ENCODE measurements at regions not wholly inside any gene's neighbourhood (a gene's known extent, or its start where the extent isn't known, plus 50 kb on each side); places are given as distances from the start of the nearest gene placed in this dataset.
"Not testable (repeated sequence)": the region's sequence is repeated elsewhere in the genome, so short reads cannot be mapped to it uniquely, and the experiment has no call there.

- Mint-ChIP-seq H3K27me3 (no peaks in the 10 kb centered on the region), H3K4me3 (no peak overlapping the region), H3K36me3 (no peaks in the 10 kb centered on the region), H3K9me3 (peaks cover 0 to 19% (median 3%) of the 10 kb centered on the region in 11 donors), H3K4me1 (no peaks in the 10 kb centered on the region), H3K27ac (no peak overlapping the region)
- CTCF ChIA-PET: no interaction called here
- no peak for ATAC-seq
- H3K9me3 ChIP-seq (ENCODE audit: control insufficient read depth in 2 of 3, low read length in 3 of 3): no peaks in the 10 kb centered on the region
- no peaks in the 10 kb centered on the region for H3K4me1 ChIP-seq (ENCODE audit: control insufficient read depth in 2 of 2, insufficient read depth in 2 of 2, low read length in 2 of 2)
- H3K27me3 ChIP-seq (ENCODE audit: control insufficient read depth in 2 of 2, insufficient read depth in 2 of 2, low read length in 2 of 2): no peaks in the 10 kb centered on the region
- H3K4me3 ChIP-seq (ENCODE audit: low read length): no peak overlapping the region
- no peak for DNase-seq
- no peak overlapping the region for H3K27ac ChIP-seq (ENCODE audit: low read depth, low read length)
- intact Hi-C loops (cut with micrococcal nuclease): no loop called here
- H3K36me3 ChIP-seq (ENCODE audit: control insufficient read depth in 2 of 3, insufficient read depth in 3 of 3, low read length in 3 of 3): no peaks in the 10 kb centered on the region
- POLR2A ChIA-PET: no interaction called here
These were observed 966.7 kb downstream of the SLC6A15 start for GRCh38 chr12:83945871-83946270.

GRCh38 chr12:83939718-83940117 is 972.9 kb downstream of the SLC6A15 start:
- ATAC-seq (no peak), DNase-seq (no peak)
- Mint-ChIP-seq H3K9me3 (peaks cover 0 to 5% (median 0%) of the 10 kb centered on the region in 11 donors), H3K4me1 (no peaks in the 10 kb centered on the region), H3K36me3 (no peaks in the 10 kb centered on the region), H3K4me3 (no peak overlapping the region), H3K27me3 (no peaks in the 10 kb centered on the region), H3K27ac (no peak overlapping the region)
- H3K36me3 ChIP-seq (ENCODE audit: control insufficient read depth in 2 of 3, insufficient read depth in 3 of 3, low read length in 3 of 3): no peaks in the 10 kb centered on the region
- H3K4me1 ChIP-seq (ENCODE audit: control insufficient read depth in 2 of 2, insufficient read depth in 2 of 2, low read length in 2 of 2): no peaks in the 10 kb centered on the region
- intact Hi-C loops (cut with micrococcal nuclease): no loop called here
- H3K4me3 ChIP-seq (ENCODE audit: low read length): no peak overlapping the region
- no peaks in the 10 kb centered on the region for H3K9me3 ChIP-seq (ENCODE audit: control insufficient read depth in 2 of 3, low read length in 3 of 3)
- H3K27me3 ChIP-seq (ENCODE audit: control insufficient read depth in 2 of 2, insufficient read depth in 2 of 2, low read length in 2 of 2): no peaks in the 10 kb centered on the region
- ChIA-PET CTCF (no interaction called here), POLR2A (no interaction called here)
- no peak overlapping the region for H3K27ac ChIP-seq (ENCODE audit: low read depth, low read length)

- ChIA-PET POLR2A (no interaction called here), CTCF (no interaction called here)
- Mint-ChIP-seq H3K9me3 (peaks cover 0 to 21% (median 0%) of the 10 kb centered on the region in 11 donors), H3K27me3 (no peaks in the 10 kb centered on the region), H3K27ac (no peak overlapping the region), H3K36me3 (no peaks in the 10 kb centered on the region), H3K4me1 (no peaks in the 10 kb centered on the region), H3K4me3 (no peak overlapping the region)
- no peaks in the 10 kb centered on the region for H3K4me1 ChIP-seq (ENCODE audit: control insufficient read depth in 2 of 2, insufficient read depth in 2 of 2, low read length in 2 of 2)
- no peaks in the 10 kb centered on the region for H3K27me3 ChIP-seq (ENCODE audit: control insufficient read depth in 2 of 2, insufficient read depth in 2 of 2, low read length in 2 of 2)
- ATAC-seq (no peak), DNase-seq (no peak)
- H3K36me3 ChIP-seq (ENCODE audit: control insufficient read depth in 2 of 3, insufficient read depth in 3 of 3, low read length in 3 of 3): no peaks in the 10 kb centered on the region
- no peak overlapping the region for H3K4me3 ChIP-seq (ENCODE audit: low read length)
- intact Hi-C loops (cut with micrococcal nuclease): no loop called here
- no peaks in the 10 kb centered on the region for H3K9me3 ChIP-seq (ENCODE audit: control insufficient read depth in 2 of 3, low read length in 3 of 3)
- no peak overlapping the region for H3K27ac ChIP-seq (ENCODE audit: low read depth, low read length)
These were observed 979.0 kb downstream of the SLC6A15 start for GRCh38 chr12:83933615-83934014.

- POLR2A ChIA-PET: no interaction called here
These were observed 980.6 kb downstream of the SLC6A15 start for GRCh38 chr12:83932011-83932410.

GRCh38 chr12:83931451-83931850 is 981.1 kb downstream of the SLC6A15 start:
- Mint-ChIP-seq H3K27me3 (no peaks in the 10 kb centered on the region), H3K27ac (no peak overlapping the region), H3K9me3 (peaks cover 0 to 21% (median 0%) of the 10 kb centered on the region in 11 donors), H3K36me3 (no peaks in the 10 kb centered on the region), H3K4me3 (no peak overlapping the region), H3K4me1 (no peaks in the 10 kb centered on the region)
- no peaks in the 10 kb centered on the region for H3K9me3 ChIP-seq (ENCODE audit: control insufficient read depth in 2 of 3, low read length in 3 of 3)
- H3K27ac ChIP-seq (ENCODE audit: low read depth, low read length): no peak overlapping the region
- H3K4me3 ChIP-seq (ENCODE audit: low read length): no peak overlapping the region
- ChIA-PET CTCF (no interaction called here), POLR2A (no interaction called here)
- H3K4me1 ChIP-seq (ENCODE audit: control insufficient read depth in 2 of 2, insufficient read depth in 2 of 2, low read length in 2 of 2): no peaks in the 10 kb centered on the region
- no peaks in the 10 kb centered on the region for H3K36me3 ChIP-seq (ENCODE audit: control insufficient read depth in 2 of 3, insufficient read depth in 3 of 3, low read length in 3 of 3)
- ATAC-seq: no peak
- DNase-seq: no peak
- H3K27me3 ChIP-seq (ENCODE audit: control insufficient read depth in 2 of 2, insufficient read depth in 2 of 2, low read length in 2 of 2): no peaks in the 10 kb centered on the region
- intact Hi-C loops (cut with micrococcal nuclease): no loop called here

More at GRCh38 chr12:83932011-83932410, 980.6 kb downstream of the SLC6A15 start:
- ATAC-seq: no peak
- H3K27ac ChIP-seq (ENCODE audit: low read depth, low read length): no peak overlapping the region
- Mint-ChIP-seq H3K36me3 (no peaks in the 10 kb centered on the region), H3K4me1 (no peaks in the 10 kb centered on the region), H3K9me3 (peaks cover 0 to 21% (median 0%) of the 10 kb centered on the region in 11 donors), H3K4me3 (no peak overlapping the region), H3K27ac (no peak overlapping the region), H3K27me3 (no peaks in the 10 kb centered on the region)
- no peaks in the 10 kb centered on the region for H3K9me3 ChIP-seq (ENCODE audit: control insufficient read depth in 2 of 3, low read length in 3 of 3)
- H3K4me3 ChIP-seq (ENCODE audit: low read length): no peak overlapping the region
- H3K27me3 ChIP-seq (ENCODE audit: control insufficient read depth in 2 of 2, insufficient read depth in 2 of 2, low read length in 2 of 2): no peaks in the 10 kb centered on the region
- no peaks in the 10 kb centered on the region for H3K4me1 ChIP-seq (ENCODE audit: control insufficient read depth in 2 of 2, insufficient read depth in 2 of 2, low read length in 2 of 2)
- DNase-seq: no peak
- H3K36me3 ChIP-seq (ENCODE audit: control insufficient read depth in 2 of 3, insufficient read depth in 3 of 3, low read length in 3 of 3): no peaks in the 10 kb centered on the region
- CTCF ChIA-PET: no interaction called here
- intact Hi-C loops (cut with micrococcal nuclease): no loop called here

- H3K27ac ChIP-seq (ENCODE audit: low read depth, low read length); H3K36me3 ChIP-seq (ENCODE audit: control insufficient read depth in 2 of 3, insufficient read depth in 3 of 3, low read length in 3 of 3); H3K27me3 Mint-ChIP-seq; H3K27ac Mint-ChIP-seq; intact Hi-C loops (cut with micrococcal nuclease); H3K9me3 ChIP-seq (ENCODE audit: control insufficient read depth in 2 of 3, low read length in 3 of 3); H3K36me3 Mint-ChIP-seq; H3K4me1 ChIP-seq (ENCODE audit: control insufficient read depth in 2 of 2, insufficient read depth in 2 of 2, low read length in 2 of 2); CTCF ChIA-PET; H3K4me3 ChIP-seq (ENCODE audit: low read length); H3K4me1 Mint-ChIP-seq; H3K27me3 ChIP-seq (ENCODE audit: control insufficient read depth in 2 of 2, insufficient read depth in 2 of 2, low read length in 2 of 2); DNase-seq; H3K4me3 Mint-ChIP-seq; ATAC-seq; POLR2A ChIA-PET: not testable (repeated sequence)
- peaks cover 0 to 21% (median 0%) of the 10 kb centered on the region in 11 donors for H3K9me3 Mint-ChIP-seq
These were observed 982.8 kb downstream of the SLC6A15 start for GRCh38 chr12:83929792-83930191.

- Histone ChIP-seq H3K36me3 (ENCODE audit: control insufficient read depth in 2 of 3, insufficient read depth in 3 of 3, low read length in 3 of 3) (no peaks in the 10 kb centered on the region), H3K4me3 (ENCODE audit: low read length) (no peak overlapping the region), H3K4me1 (ENCODE audit: control insufficient read depth in 2 of 2, insufficient read depth in 2 of 2, low read length in 2 of 2) (no peaks in the 10 kb centered on the region), H3K9me3 (ENCODE audit: control insufficient read depth in 2 of 3, low read length in 3 of 3) (no peaks in the 10 kb centered on the region), H3K27me3 (ENCODE audit: control insufficient read depth in 2 of 2, insufficient read depth in 2 of 2, low read length in 2 of 2) (no peaks in the 10 kb centered on the region), H3K27ac (ENCODE audit: low read depth, low read length) (no peak overlapping the region)
- ChIA-PET CTCF (no interaction called here), POLR2A (no interaction called here)
- Mint-ChIP-seq H3K27ac (no peak overlapping the region), H3K4me1 (no peaks in the 10 kb centered on the region), H3K36me3 (no peaks in the 10 kb centered on the region), H3K27me3 (no peaks in the 10 kb centered on the region), H3K4me3 (no peak overlapping the region), H3K9me3 (peaks cover 0 to 2% (median 0%) of the 10 kb centered on the region in 11 donors)
- intact Hi-C loops (cut with micrococcal nuclease): no loop called here
- DNase-seq (no peak), ATAC-seq (no peak)
These were observed 991.6 kb downstream of the SLC6A15 start for GRCh38 chr12:83920821-83921547.
